ENCODE measurements at regions not wholly inside any gene's neighbourhood (a gene's known extent, or its start where the extent isn't known, plus 50 kb on each side); places are given as distances from the start of the nearest gene placed in this dataset.
"Not testable (repeated sequence)": the region's sequence is repeated elsewhere in the genome, so short reads cannot be mapped to it uniquely, and the experiment has no call there.

- H3K4me1 Mint-ChIP-seq, result peaks cover 56% of the 10 kb centered on the region
- DNase-seq (no peak), ATAC-seq (no peak)
- H3K36me3 Mint-ChIP-seq (ENCODE audit: low read depth), result no peaks in the 10 kb centered on the region
- H3K9me3 Mint-ChIP-seq, result peaks cover 7% of the 10 kb centered on the region
- peaks cover 13% of the 10 kb centered on the region for H3K27me3 Mint-ChIP-seq
- H3K4me3 Mint-ChIP-seq, result no peak overlapping the region
- no peak overlapping the region for H3K27ac Mint-ChIP-seq
Observed at GRCh38 chr13:44304433-44304725, 69.2 kb upstream of the SERP2 start.

- H3K4me1 Mint-ChIP-seq, result peaks cover 56% of the 10 kb centered on the region
- ATAC-seq, result no peak
- H3K36me3 Mint-ChIP-seq (ENCODE audit: low read depth), result no peaks in the 10 kb centered on the region
- peaks cover 7% of the 10 kb centered on the region for H3K9me3 Mint-ChIP-seq
- H3K27ac Mint-ChIP-seq, result no peak overlapping the region
- H3K27me3 Mint-ChIP-seq, result peaks cover 13% of the 10 kb centered on the region
- DNase-seq, result no peak
- H3K4me3 Mint-ChIP-seq, result no peak overlapping the region
Observed at GRCh38 chr13:44305286-44305685, 68.3 kb upstream of the SERP2 start.

- DNase-seq, result no peak
- Mint-ChIP-seq H3K9me3 (peaks cover 7% of the 10 kb centered on the region), H3K27me3 (peaks cover 13% of the 10 kb centered on the region), H3K36me3 (ENCODE audit: low read depth) (no peaks in the 10 kb centered on the region), H3K4me3 (no peak overlapping the region), H3K4me1 (peaks cover 51% of the 10 kb centered on the region), H3K27ac (no peak overlapping the region)
- no peak for ATAC-seq
Observed at GRCh38 chr13:44305917-44306370, 67.7 kb upstream of the SERP2 start.

- no peak overlapping the region for H3K27ac Mint-ChIP-seq
- peaks cover 12% of the 10 kb centered on the region for H3K27me3 Mint-ChIP-seq
- peaks cover 2% of the 10 kb centered on the region for H3K9me3 Mint-ChIP-seq
- DNase-seq (no peak), ATAC-seq (no peak)
- peaks cover 44% of the 10 kb centered on the region for H3K4me1 Mint-ChIP-seq
- no peaks in the 10 kb centered on the region for H3K36me3 Mint-ChIP-seq (ENCODE audit: low read depth)
- H3K4me3 Mint-ChIP-seq, result no peak overlapping the region
Observed at GRCh38 chr13:44306371-44307192, 67.0 kb upstream of the SERP2 start.

- ATAC-seq (no peak), DNase-seq (no peak)
- H3K4me3 Mint-ChIP-seq, result no peak overlapping the region
- H3K27me3 Mint-ChIP-seq, result peaks cover 11% of the 10 kb centered on the region
- no peak overlapping the region for H3K27ac Mint-ChIP-seq
- no peaks in the 10 kb centered on the region for H3K36me3 Mint-ChIP-seq (ENCODE audit: low read depth)
- peaks cover 39% of the 10 kb centered on the region for H3K4me1 Mint-ChIP-seq
- H3K9me3 Mint-ChIP-seq, result no peaks in the 10 kb centered on the region
Observed at GRCh38 chr13:44307255-44307654, 66.4 kb upstream of the SERP2 start.

- Mint-ChIP-seq H3K27me3 (peaks cover 13% of the 10 kb centered on the region), H3K4me3 (no peak overlapping the region), H3K36me3 (ENCODE audit: low read depth) (no peaks in the 10 kb centered on the region), H3K4me1 (peaks cover 39% of the 10 kb centered on the region), H3K27ac (no peak overlapping the region), H3K9me3 (no peaks in the 10 kb centered on the region)
- DNase-seq (no peak), ATAC-seq (no peak)
Observed at GRCh38 chr13:44307844-44308243, 65.8 kb upstream of the SERP2 start.

GRCh38 chr13:44308352-44308751 is 65.3 kb upstream of the SERP2 start:
- Mint-ChIP-seq H3K27me3 (peaks cover 13% of the 10 kb centered on the region), H3K27ac (no peak overlapping the region), H3K9me3 (no peaks in the 10 kb centered on the region), H3K36me3 (ENCODE audit: low read depth) (no peaks in the 10 kb centered on the region), H3K4me3 (no peak overlapping the region), H3K4me1 (peaks cover 39% of the 10 kb centered on the region)
- no peak for DNase-seq
- no peak for ATAC-seq

GRCh38 chr13:44309794-44310757 is 63.5 kb upstream of the SERP2 start:
- no peak overlapping the region for H3K4me3 Mint-ChIP-seq
- H3K9me3 Mint-ChIP-seq, result no peaks in the 10 kb centered on the region
- no peaks in the 10 kb centered on the region for H3K36me3 Mint-ChIP-seq (ENCODE audit: low read depth)
- peaks cover 13% of the 10 kb centered on the region for H3K27me3 Mint-ChIP-seq
- no peak for DNase-seq
- H3K27ac Mint-ChIP-seq, result no peak overlapping the region
- ATAC-seq, result no peak
- H3K4me1 Mint-ChIP-seq, result peaks cover 40% of the 10 kb centered on the region

GRCh38 chr13:44311011-44311780 is 62.4 kb upstream of the SERP2 start:
- Mint-ChIP-seq H3K36me3 (ENCODE audit: low read depth) (no peaks in the 10 kb centered on the region), H3K27me3 (peaks cover 13% of the 10 kb centered on the region), H3K9me3 (no peaks in the 10 kb centered on the region), H3K4me3 (no peak overlapping the region), H3K4me1 (peaks cover 31% of the 10 kb centered on the region), H3K27ac (no peak overlapping the region)
- DNase-seq (no peak), ATAC-seq (no peak)

GRCh38 chr13:44312131-44312530 is 61.5 kb upstream of the SERP2 start:
- Mint-ChIP-seq H3K27ac (no peak overlapping the region), H3K36me3 (ENCODE audit: low read depth) (no peaks in the 10 kb centered on the region), H3K4me3 (no peak overlapping the region), H3K9me3 (no peaks in the 10 kb centered on the region), H3K27me3 (peaks cover 9% of the 10 kb centered on the region), H3K4me1 (peaks cover 23% of the 10 kb centered on the region)
- ATAC-seq, result no peak
- DNase-seq, result no peak

GRCh38 chr13:44312834-44313551 is 60.6 kb upstream of the SERP2 start:
- no peaks in the 10 kb centered on the region for H3K9me3 Mint-ChIP-seq
- peak overlapping the region; percentile 56 for H3K27ac Mint-ChIP-seq
- peaks cover 18% of the 10 kb centered on the region for H3K4me1 Mint-ChIP-seq
- no peaks in the 10 kb centered on the region for H3K36me3 Mint-ChIP-seq (ENCODE audit: low read depth)
- DNase-seq, result no peak
- peak; percentile 95 for ATAC-seq
- peaks cover 16% of the 10 kb centered on the region for H3K27me3 Mint-ChIP-seq
- no peak overlapping the region for H3K4me3 Mint-ChIP-seq

GRCh38 chr13:44313674-44314073 is 60.0 kb upstream of the SERP2 start:
- Mint-ChIP-seq H3K4me1 (peaks cover 18% of the 10 kb centered on the region), H3K27me3 (peaks cover 16% of the 10 kb centered on the region), H3K4me3 (peak overlapping the region; percentile 3), H3K36me3 (ENCODE audit: low read depth) (no peaks in the 10 kb centered on the region), H3K27ac (peak overlapping the region; percentile 56), H3K9me3 (no peaks in the 10 kb centered on the region)
- no peak for DNase-seq
- ATAC-seq, result peak; percentile 27

- ATAC-seq; H3K27ac Mint-ChIP-seq; DNase-seq; H3K9me3 Mint-ChIP-seq; H3K4me3 Mint-ChIP-seq; H3K36me3 Mint-ChIP-seq (ENCODE audit: low read depth): not testable (repeated sequence)
- Mint-ChIP-seq H3K4me1 (peaks cover 18% of the 10 kb centered on the region), H3K27me3 (peaks cover 16% of the 10 kb centered on the region)
Observed at GRCh38 chr13:44314160-44314559, 59.5 kb upstream of the SERP2 start.

- no peak overlapping the region for H3K4me3 Mint-ChIP-seq
- no peaks in the 10 kb centered on the region for H3K9me3 Mint-ChIP-seq
Observed at GRCh38 chr13:44317752-44318151, 55.9 kb upstream of the SERP2 start.

More at GRCh38 chr13:44317752-44318151, 55.9 kb upstream of the SERP2 start:
- ATAC-seq, result no peak
- H3K4me1 Mint-ChIP-seq, result peaks cover 14% of the 10 kb centered on the region
- peaks cover 10% of the 10 kb centered on the region for H3K27me3 Mint-ChIP-seq
- H3K27ac Mint-ChIP-seq, result no peak overlapping the region
- DNase-seq, result no peak
- H3K36me3 Mint-ChIP-seq (ENCODE audit: low read depth), result peaks cover 2% of the 10 kb centered on the region

All from activated naive CD8-positive, alpha-beta T cell treated with anti-CD3 and anti-CD28 coated beads, Interleukin-2, amount 50 U/mL, for 24 hours (primary cell).